DOHH2 (cell line): ENCODE measurements at regions not wholly inside any gene's neighbourhood (a gene's known extent, or its start where the extent isn't known, plus 50 kb on each side); places are given as distances from the start of the nearest gene placed in this dataset.

Source experiments
- CTCF ChIP-seq: fragments of 200-600 bp; sonication (generic); IDR thresholded peaks from one replicate; pipeline ENCODE4 v1.5.1; 2014; ENCODE audit warnings: antibody characterized with exemption, mild to moderate bottlenecking, low read depth, low read length; ENCODE audit not compliant: poor library complexity, severe bottlenecking
- EZH2phosphoT487 ChIP-seq: fragments of 200-600 bp; sonication (generic); IDR thresholded peaks from 2 replicates; pipeline ENCODE4 v1.6.1; 2017; ENCODE audit warnings: borderline replicate concordance, mild to moderate bottlenecking, antibody characterized with exemption, low read length, moderate library complexity, mixed read lengths

- TF ChIP-seq CTCF (no peak), EZH2phosphoT487 (no peak)
Measured at GRCh38 chr11:15724601-15725000, 609.9 kb downstream of the INSC start.
